Loucy (cell line): ENCODE measurements at regions not wholly inside any gene's neighbourhood (a gene's known extent, or its start where the extent isn't known, plus 50 kb on each side); places are given as distances from the start of the nearest gene placed in this dataset.

Experiments
- CTCF ChIP-seq: fragments of 200-600 bp; sonication (generic); conservative IDR thresholded peaks from 2 replicates; pipeline ENCODE4 v1.5.1; 2014; ENCODE audit warnings: mild to moderate bottlenecking, antibody characterized with exemption, low read length
- EZH2phosphoT487 ChIP-seq: fragments of 200-600 bp; IDR thresholded peaks from 2 replicates; pipeline ENCODE4 v1.6.1; 2018; ENCODE audit warnings: antibody characterized with exemption, mild to moderate bottlenecking, moderate library complexity, borderline replicate concordance

DNA sequence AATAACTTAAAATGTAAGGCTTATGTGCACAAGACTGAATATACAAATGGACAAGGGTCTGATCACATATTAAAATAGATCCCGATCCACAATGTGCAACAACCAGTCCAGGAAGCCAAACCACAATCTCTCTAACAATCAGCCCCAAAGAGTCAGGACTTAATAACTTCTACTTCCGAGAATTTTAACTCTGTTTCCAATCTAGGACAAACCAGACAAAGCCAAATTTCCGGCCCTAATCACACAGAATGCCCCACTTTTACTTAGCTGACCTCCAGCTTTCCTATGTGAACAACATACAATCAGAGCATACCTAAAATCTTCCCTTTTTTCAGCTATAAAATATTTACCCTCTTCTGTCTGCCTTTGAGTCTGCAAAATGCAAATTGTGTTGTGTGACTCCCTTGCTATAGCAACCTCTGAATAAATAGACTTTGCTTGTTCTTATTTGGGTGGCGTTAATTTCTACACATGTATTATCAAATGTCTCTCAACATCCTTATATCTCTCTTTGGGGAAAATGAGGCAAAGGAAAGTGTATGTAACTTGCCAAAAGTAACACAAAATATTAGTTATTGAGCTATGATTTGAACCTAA, 381.9 kb upstream of the MC4R start:
- no peak for TF ChIP-seq CTCF
- no peak for TF ChIP-seq EZH2phosphoT487
